ENCODE measurements at regions not wholly inside any gene's neighbourhood (a gene's known extent, or its start where the extent isn't known, plus 50 kb on each side); places are given as distances from the start of the nearest gene placed in this dataset.

DNA sequence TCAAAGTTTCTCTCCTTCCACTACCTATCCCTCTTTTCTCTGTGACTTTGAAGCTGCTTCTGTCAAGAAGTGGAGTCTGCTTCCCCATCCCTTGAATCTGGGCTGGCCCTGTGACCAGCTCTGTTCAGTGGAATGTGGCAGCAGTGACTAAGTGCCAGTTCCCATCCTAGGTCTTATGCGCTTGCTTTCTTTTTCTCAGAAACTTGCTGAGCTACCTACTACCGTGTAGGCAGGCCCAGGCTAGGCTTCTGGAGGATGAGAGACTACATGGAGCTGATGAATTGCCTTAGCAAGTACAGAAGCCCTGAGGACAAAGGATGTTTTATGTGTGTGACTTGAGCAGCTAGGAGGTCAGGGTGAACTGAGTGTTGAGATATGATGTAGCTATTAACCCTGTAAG is 123.2 kb downstream of the PDCD6IP start:
- Histone ChIP-seq H4K20me1 (ENCODE audit: control insufficient read depth, insufficient read depth, low read length, poor library complexity, severe bottlenecking) (no peaks in the 10 kb centered on the region), H3K27me3 (replicated peaks in 1 of 4; ENCODE audit: control extremely low read depth in 1 of 4, control insufficient read depth in 3 of 4, insufficient read depth in 4 of 4, low read length in 3 of 4) (no peaks in the 10 kb centered on the region), H3K4me1 (ENCODE audit: control insufficient read depth in 2 of 2, insufficient read depth in 2 of 2, low read length in 2 of 2) (no peaks in the 10 kb centered on the region), H3K79me2 (ENCODE audit: control insufficient read depth, insufficient read depth, low read length) (no peaks in the 10 kb centered on the region), H3K9ac (ENCODE audit: low read length) (no peak overlapping the region), H3K4me3 (ENCODE audit: control extremely low read depth in 1 of 5, extremely low read depth in 1 of 5, insufficient read depth in 1 of 5, low read depth in 2 of 5, low read length in 4 of 5) (no peak overlapping the region), H3K4me2 (replicated peaks; ENCODE audit: low read depth, low read length, poor library complexity, severe bottlenecking) (no peak overlapping the region), H3K27ac (ENCODE audit: low read length in 2 of 2) (no peak overlapping the region), H2AFZ (ENCODE audit: insufficient read depth, low read depth, low read length, poor library complexity, severe bottlenecking) (no peak overlapping the region), H3K9me3 (ENCODE audit: control extremely low read depth in 1 of 3, control insufficient read depth in 2 of 3, insufficient read depth in 1 of 3, low read length in 2 of 3) (peaks cover 0 to 3% (median 0%) of the 10 kb centered on the region in 3 donors), H3K36me3 (replicated peaks in 1 of 2; ENCODE audit: control extremely low read depth in 1 of 2, control insufficient read depth in 1 of 2, extremely low read depth in 1 of 2, insufficient read depth in 2 of 2, low read length in 1 of 2) (no peaks in the 10 kb centered on the region)
- peaks cover 2% of the 10 kb centered on the region for H3K27me3 Mint-ChIP-seq
- intact Hi-C loops (cut with micrococcal nuclease): no loop called here
- POLR2A ChIA-PET: no interaction called here
- no peak overlapping the region for H3K4me3 Mint-ChIP-seq
- TF ChIP-seq, protein P1, sequence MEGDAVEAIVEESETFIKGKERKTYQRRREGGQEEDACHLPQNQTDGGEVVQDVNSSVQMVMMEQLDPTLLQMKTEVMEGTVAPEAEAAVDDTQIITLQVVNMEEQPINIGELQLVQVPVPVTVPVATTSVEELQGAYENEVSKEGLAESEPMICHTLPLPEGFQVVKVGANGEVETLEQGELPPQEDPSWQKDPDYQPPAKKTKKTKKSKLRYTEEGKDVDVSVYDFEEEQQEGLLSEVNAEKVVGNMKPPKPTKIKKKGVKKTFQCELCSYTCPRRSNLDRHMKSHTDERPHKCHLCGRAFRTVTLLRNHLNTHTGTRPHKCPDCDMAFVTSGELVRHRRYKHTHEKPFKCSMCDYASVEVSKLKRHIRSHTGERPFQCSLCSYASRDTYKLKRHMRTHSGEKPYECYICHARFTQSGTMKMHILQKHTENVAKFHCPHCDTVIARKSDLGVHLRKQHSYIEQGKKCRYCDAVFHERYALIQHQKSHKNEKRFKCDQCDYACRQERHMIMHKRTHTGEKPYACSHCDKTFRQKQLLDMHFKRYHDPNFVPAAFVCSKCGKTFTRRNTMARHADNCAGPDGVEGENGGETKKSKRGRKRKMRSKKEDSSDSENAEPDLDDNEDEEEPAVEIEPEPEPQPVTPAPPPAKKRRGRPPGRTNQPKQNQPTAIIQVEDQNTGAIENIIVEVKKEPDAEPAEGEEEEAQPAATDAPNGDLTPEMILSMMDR (IDR thresholded peaks at IDR 0.05): no peak
- no peak for TF ChIP-seq EZH2 (IDR thresholded peaks at IDR 0.05; ENCODE audit: borderline replicate concordance, insufficient read depth, low read depth, low read length, poor library complexity, severe bottlenecking)
- no peaks in the 10 kb centered on the region for H3K4me1 Mint-ChIP-seq
- no peaks in the 10 kb centered on the region for H3K9me3 Mint-ChIP-seq (ENCODE audit: insufficient read depth)
- DNase-seq (no peak), ATAC-seq (ENCODE audit: low read depth) (no peak)
- no peak overlapping the region for H3K27ac Mint-ChIP-seq
- 92% methylated on average over 2 of the region's 2 CpGs for WGBS (ENCODE audit: insufficient coverage)
- CTCF ChIA-PET: no interaction called here

DNA sequence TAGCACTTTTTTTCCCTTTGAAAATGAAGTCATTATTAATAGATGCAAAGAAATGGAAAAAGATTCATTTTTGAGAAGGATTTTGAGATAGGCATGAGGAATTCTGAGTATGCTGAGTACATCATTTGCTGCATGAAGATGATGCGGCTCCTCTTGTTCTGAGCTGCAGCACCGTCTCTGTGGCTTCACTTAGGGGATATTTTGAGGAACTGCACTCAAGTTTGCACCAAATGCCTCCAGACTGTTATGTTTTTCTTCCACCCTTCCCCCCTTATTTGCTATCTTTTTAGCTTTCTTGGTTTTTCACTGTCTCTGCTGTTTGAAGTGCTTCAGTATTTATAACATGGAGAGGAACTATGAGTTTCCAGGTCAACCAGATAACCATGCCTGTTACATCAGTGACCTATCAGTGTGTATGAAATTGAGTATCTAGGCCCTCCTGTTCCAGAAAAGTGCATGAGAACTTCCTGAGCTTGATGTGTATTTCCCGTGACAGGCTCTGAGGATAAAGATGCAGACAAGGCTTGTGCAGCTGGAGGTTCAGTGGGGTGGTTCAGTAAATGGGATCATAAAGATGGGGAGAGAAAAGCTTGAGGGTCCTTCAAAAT is 128.7 kb downstream of the PDCD6IP start:
- Histone ChIP-seq H3K9ac (ENCODE audit: low read length) (no peak overlapping the region), H2AFZ (ENCODE audit: insufficient read depth, low read depth, low read length, poor library complexity, severe bottlenecking) (no peak overlapping the region), H3K27me3 (replicated peaks in 1 of 4; ENCODE audit: control extremely low read depth in 1 of 4, control insufficient read depth in 3 of 4, insufficient read depth in 4 of 4, low read length in 3 of 4) (no peaks in the 10 kb centered on the region), H3K4me3 (ENCODE audit: control extremely low read depth in 1 of 5, extremely low read depth in 1 of 5, insufficient read depth in 1 of 5, low read depth in 2 of 5, low read length in 4 of 5) (no peak overlapping the region), H3K79me2 (ENCODE audit: control insufficient read depth, insufficient read depth, low read length) (no peaks in the 10 kb centered on the region), H4K20me1 (ENCODE audit: control insufficient read depth, insufficient read depth, low read length, poor library complexity, severe bottlenecking) (no peaks in the 10 kb centered on the region), H3K4me1 (ENCODE audit: control insufficient read depth in 2 of 2, insufficient read depth in 2 of 2, low read length in 2 of 2) (no peaks in the 10 kb centered on the region), H3K4me2 (replicated peaks; ENCODE audit: low read depth, low read length, poor library complexity, severe bottlenecking) (no peak overlapping the region), H3K36me3 (replicated peaks in 1 of 2; ENCODE audit: control extremely low read depth in 1 of 2, control insufficient read depth in 1 of 2, extremely low read depth in 1 of 2, insufficient read depth in 2 of 2, low read length in 1 of 2) (no peaks in the 10 kb centered on the region), H3K27ac (ENCODE audit: low read length in 2 of 2) (no peak overlapping the region), H3K9me3 (ENCODE audit: control extremely low read depth in 1 of 3, control insufficient read depth in 2 of 3, insufficient read depth in 1 of 3, low read length in 2 of 3) (peaks cover 0 to 3% (median 0%) of the 10 kb centered on the region in 3 donors)
- TF ChIP-seq EZH2 (IDR thresholded peaks at IDR 0.05; ENCODE audit: borderline replicate concordance, insufficient read depth, low read depth, low read length, poor library complexity, severe bottlenecking): no peak
- TF ChIP-seq, protein P1 (IDR thresholded peaks at IDR 0.05): no peak
- Mint-ChIP-seq H3K27me3 (peaks cover 5% of the 10 kb centered on the region), H3K4me1 (no peaks in the 10 kb centered on the region), H3K4me3 (no peak overlapping the region), H3K27ac (no peak overlapping the region), H3K9me3 (ENCODE audit: insufficient read depth) (no peaks in the 10 kb centered on the region)
- CTCF ChIA-PET: no interaction called here
- intact Hi-C loops (cut with micrococcal nuclease): no loop called here
- WGBS (ENCODE audit: insufficient coverage): 83% methylated on average over 1 of the region's 3 CpGs
- POLR2A ChIA-PET: no interaction called here
- ATAC-seq (ENCODE audit: low read depth) (no peak), DNase-seq (no peak)
